EH (cell line): ENCODE measurements at regions not wholly inside any gene's neighbourhood (a gene's known extent, or its start where the extent isn't known, plus 50 kb on each side); places are given as distances from the start of the nearest gene placed in this dataset.
"Not testable (repeated sequence)": the region's sequence is repeated elsewhere in the genome, so short reads cannot be mapped to it uniquely, and the experiment has no call there.

Source experiments
- DNase-seq: peaks from one replicate; pipeline ENCODE4 v3.0.0-alpha.2; 2015; ENCODE audit warnings: low read depth

DNA sequence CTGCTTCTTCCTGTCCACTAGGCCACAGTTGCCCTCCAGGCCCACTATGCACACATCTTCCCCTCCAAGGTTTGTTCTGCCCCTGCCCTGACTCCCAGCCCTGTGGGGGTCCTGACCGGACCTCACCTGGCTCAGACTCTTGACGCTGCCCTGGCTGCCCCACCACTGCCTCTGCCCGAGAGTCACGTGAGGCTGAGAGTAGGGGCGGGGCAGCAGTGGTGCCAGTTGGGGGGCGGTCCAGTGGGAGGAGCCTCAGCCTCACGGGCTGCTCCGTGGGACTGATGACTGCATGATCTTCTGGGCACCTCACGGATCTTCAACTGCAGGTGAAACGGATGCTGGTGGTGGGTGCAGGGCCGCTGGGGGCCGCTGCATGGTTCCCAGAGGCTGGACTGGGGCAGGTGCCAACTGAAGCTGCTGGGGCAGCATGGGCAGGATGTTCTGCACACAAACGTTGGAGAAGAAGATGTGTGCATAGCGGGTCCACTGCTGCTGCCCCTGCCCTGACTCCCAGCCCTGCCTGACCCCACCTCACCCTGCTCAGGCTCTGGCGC is 77.6 kb downstream of the HHIPL2 start:
- not testable (repeated sequence) for DNase-seq

DNA sequence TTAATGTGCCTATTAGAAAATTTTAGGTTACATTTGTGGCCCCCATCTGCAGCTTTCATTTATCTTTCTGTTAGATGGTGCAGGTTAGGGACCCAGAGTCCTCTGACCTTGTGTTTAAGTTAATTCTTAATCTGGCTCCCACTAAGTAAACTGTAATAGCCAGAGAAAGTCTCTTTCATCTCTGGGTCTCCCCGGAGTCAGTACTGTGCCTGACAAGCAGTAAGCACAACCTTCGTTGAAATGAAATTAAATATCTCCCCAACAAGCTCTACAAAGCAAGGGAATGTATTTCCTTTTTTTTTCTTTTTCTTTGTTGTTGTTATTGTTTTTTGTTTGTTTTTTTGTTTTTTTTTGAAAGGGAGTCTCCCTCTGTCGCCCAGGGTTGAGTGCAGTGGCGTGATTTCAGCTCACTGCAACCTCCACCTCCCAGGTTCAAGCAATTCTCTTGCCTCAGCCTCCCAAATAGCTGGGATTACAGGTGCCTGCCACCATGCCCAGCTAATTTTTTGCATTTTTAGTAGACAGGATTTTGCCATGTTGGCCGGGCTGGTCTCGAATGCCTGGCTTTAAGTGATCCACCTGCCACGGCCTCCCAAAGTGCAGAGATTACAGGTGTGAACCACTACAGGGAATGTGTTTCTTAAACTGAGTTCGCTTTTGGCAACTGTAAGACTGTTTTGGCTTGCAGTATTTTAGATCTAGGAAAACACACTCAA is 81.6 kb downstream of the HHIPL2 start:
- no peak for DNase-seq

DNA sequence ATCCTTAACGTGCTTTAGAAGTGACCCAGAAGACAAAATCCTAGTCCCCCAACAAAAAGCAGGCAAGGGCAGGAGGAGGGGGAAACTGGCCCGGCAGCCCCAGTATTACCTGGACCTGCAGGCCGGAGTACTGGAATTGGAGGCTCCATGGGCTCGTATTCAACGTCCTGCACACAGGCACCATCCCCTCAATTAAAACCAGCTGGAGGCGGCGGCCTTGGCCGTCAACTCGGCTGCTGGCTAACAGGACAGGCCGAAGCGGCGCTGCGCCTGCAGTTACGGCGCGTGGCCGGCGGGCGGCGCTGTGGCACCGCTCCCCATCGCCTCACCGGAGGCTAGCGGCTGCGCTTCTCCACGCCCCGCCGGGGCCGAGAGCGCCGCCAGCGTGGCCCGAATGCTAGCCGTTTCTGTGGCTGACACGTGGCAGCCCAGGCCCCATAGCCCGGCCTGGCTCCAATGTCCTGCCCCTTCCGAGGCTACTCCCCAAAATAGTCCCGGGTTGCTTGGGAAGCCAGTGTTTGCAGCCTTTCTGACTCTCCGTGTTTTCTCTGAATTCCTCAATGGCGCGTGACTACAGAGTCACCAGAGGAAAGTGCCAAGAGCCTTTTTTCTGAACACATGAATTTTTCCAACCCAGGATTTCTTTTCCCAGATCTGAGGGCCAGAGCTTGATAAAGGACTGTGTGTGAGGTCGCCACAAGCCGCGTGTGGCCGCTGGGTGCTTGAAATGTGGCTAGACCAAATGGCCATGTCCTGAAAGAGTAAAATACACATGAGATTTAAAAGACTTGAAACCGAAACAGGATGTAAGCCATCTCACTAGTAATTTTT is 82.5 kb downstream of the HHIPL2 start:
- peak; percentile 98 for DNase-seq

DNA sequence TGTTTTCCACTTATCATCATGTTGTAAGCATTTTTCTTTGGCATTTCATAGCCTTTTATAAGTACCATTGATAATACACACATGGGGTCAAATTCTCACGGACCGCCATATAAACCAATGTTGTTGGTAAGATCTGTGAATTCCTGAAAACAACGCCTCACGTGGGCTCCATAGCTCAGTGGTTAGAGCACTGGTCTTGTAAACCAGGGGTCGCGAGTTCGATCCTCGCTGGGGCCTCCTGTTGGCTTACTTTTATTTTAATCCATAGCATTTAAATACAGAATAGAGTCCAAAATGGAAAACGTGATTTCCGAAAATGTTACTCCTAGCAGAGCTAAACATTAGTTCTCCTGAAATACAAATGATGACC is 83.1 kb downstream of the HHIPL2 start:
- DNase-seq, result peak; percentile 71

DNA sequence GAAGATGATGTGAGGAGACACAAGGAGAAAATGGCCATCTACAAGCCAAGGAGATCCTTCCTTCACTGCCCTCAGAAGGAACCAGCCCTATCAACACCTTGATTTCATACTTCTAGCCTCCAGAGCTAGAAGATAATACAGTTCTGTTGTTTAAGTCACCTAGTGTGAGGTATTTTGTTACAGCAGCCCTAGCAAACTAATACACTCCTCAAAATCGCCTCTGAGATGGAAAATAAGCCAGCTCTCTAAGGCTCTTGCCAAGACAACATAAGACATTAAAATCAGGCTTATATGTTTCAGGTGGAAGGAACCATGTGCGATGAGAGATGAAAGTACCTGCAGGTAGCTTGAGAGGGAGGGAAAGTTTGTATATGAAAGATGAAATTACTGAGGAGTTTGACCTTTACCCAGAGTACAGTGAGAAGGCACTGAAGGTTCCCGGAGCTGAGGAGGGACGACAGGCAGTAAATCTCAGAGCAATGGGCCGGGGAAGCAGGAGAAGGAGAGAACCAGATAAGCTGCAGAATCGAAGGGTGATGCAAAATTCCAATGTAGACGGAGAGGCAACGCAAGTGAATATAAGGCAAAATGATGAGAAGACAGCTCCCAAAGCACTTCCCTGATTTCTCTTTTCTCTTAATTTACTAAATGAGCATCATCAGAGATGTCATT is 84.7 kb downstream of the HHIPL2 start:
- no peak for DNase-seq

DNA sequence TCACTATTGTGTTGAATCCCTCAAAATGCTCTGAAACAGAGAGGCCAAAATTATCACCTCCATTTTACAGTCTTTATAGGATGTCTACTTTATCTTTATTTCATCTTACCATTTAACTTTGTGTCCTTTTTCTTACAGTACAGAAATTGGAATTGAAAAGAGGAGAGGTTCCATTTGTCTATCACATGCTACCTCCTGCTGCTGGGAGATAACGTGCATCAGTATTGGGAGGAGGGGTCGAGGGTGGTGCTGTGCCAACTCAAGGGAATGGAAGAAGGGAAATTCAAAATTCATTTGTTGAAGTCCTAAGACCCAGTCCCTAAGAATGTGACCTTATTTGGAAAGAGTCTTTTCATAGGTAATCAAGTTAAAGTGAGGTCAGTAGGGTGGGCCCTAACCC is 85.3 kb downstream of the HHIPL2 start:
- DNase-seq, result no peak

DNA sequence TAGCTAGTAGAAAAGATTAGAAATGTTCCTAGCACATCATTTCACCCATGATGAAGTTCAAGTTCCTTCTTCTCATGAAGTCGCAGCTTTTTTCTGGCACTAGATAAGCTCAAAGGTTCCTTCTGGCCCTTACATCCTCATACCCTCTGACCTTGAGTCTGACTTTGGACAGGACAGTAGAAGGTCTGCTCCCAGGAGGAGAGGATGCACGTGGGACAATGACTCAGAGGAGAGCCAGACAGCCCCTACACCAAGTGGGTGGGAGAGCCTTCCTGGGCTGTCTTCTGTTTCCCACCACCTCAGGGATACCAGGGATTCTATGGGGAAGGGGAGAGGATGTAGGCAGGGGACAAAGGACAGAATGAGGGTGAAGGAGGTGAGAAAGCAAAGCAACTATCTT is 86.0 kb downstream of the HHIPL2 start:
- peak; percentile 25 for DNase-seq

DNA sequence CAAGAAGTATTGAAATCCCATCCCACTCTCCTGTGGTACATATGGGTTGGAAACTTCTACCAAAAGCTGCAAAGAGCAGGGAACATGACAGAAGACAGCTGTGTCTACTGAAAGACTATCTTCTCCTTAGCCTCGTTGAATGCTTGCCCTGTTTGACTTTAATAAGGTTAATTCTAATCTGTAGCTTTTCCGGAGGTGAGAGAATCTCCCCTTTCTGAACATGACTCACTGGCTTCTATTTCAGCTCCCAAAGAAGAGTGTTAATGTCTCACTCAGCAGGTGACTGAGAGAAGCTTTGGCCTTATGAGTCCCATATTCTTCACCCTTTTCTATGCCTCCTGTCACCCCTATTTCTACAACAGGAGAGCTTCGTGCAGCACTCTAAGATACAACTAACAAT is 88.3 kb downstream of the HHIPL2 start:
- DNase-seq, result no peak

DNA sequence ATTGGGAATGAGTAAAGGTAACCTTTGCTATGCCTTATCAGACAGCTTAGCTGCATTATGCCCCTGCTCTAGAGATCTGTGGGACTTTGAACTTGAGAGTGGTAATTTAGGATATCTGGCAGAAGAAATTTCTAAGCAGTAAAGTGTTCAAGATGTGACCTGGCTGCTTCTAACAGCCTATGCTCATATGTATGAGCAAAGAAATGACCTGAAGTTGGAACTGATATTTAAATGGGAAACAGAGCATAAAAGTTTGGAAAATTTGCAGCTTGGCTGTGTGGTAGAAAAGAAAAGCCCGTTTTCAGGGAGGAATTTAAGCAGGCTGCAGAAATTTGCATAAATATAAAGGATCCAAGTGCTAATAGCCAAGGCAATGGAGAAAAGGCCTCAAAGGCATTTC is 90.4 kb downstream of the HHIPL2 start:
- DNase-seq, result no peak

DNA sequence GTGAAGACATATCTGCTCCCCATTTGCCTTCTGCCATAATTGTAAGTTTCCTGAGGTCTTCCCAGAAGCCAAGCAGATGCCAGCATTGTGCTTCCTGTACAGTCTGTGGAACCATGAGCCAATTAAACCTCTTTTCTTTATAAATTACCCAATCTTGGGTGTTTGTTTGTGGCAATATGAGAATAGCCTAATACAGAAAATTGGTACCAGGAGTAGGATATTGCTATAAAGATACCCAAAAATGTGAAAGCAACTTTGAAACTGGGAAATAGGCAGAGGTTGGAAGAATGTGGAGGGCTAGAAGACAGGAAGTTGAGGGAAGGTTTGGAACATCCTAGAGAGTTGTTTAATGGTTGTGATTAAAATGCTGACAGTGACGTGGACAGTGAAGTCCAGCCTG is 90.8 kb downstream of the HHIPL2 start:
- no peak for DNase-seq

DNA sequence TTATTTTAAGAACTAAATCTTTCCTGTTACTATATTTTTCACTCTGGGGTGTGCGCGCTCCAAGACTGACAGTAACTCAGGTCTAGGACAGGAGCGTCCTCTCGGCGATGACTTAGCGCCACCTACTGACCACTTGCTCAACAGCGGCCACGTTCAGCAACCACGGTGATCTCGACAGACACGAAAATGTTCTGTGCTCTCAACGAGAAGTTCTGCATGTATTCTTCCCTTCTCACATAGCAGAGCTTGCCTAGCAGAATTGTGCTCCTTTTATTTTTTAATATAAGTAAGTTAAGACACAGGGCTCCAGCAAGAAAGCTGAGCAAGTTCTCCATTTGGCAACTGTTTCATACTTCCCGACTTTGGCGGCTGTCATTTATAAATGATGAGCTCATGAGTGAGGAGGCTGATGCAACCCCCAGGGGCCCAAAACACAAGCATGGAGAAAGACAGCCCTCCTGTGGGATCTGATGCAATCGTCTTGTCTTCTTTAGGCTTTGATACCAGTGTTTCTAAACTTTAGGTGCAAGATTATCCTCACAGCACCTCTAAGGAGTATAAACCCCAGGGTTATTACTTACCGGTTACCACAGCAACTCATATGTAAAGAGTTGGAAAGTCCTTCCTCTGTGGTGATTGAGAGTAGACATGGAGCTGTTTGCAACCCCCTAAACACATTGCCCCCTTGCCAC is 92.6 kb downstream of the HHIPL2 start:
- DNase-seq, result peak; percentile 92

DNA sequence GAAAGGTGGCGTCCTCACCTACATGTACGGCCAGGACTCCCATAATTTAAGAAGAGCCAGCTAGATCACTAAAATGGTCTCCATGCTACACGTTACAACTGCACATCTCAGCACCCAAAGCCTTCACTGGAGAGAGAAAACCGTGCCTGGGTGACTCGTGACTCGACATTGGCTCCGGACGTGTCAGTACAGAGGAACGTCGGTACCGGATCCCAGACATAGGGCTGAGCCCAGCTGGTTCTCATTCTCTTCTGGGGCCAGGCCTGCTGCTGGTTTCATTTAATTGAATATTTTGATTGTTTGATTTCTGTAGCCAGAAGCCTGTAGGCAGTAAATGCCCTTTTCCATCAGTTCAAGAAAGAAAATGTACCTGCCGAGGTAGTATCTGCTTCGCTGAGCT is 93.1 kb downstream of the HHIPL2 start:
- peak; percentile 85 for DNase-seq

DNA sequence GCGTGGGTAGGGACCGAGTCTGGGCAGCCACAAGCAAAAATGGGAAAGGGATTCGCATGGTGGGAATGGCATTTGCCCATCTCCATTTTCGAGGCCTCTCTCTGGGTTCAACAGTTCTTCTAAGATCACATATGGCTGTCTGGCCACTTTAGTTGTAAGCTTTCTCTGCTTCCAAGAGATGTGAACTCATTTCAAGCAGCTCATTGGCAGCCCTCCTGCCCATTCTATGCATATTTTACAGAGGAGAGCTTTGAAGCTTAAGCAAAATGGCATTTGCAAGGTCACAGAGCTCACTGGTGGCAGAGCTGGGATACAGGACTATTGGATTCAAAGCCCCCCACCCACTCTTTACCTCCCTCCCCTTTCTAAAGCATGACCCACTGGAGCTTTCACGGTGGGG is 93.7 kb downstream of the HHIPL2 start:
- peak; percentile 74 for DNase-seq

DNA sequence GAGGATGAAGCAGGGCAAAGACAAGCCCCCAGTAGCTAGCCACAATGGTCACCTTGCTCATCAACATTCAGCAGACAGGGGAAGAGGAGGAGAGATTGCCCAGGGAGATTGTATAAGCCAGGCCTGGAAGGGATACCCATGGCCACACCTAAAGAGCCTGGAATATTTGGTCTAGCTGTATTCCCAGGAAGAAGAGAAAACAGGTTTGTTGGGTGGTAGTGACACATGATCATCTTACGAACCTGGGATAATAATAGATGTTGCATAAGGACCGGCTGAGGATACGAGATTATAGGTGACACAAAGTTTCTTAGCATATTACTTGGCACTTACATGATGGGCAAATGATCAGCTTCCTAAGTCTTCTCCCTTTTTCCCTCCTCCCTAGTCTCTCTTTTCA is 95.9 kb downstream of the HHIPL2 start:
- no peak for DNase-seq

DNA sequence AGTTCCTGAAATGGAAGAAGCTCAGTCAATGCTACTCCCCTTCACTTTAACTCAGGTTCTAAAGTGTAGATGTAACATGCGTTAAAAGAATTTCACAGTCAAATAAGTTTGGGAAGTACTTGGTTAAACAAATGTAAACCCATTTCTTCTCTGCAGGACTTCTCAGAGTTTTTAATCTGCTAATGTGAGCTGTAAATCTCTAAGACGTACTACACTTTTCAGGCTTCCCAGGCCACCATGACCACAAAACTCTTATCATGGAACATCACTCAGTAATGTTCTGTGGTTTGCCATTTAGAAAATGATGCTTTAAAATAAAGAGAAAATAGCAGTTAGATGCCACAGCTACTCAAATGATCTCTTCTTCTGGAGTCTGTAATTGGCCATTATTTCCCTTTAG is 104.3 kb downstream of the HHIPL2 start:
- DNase-seq, result peak; percentile 52

DNA sequence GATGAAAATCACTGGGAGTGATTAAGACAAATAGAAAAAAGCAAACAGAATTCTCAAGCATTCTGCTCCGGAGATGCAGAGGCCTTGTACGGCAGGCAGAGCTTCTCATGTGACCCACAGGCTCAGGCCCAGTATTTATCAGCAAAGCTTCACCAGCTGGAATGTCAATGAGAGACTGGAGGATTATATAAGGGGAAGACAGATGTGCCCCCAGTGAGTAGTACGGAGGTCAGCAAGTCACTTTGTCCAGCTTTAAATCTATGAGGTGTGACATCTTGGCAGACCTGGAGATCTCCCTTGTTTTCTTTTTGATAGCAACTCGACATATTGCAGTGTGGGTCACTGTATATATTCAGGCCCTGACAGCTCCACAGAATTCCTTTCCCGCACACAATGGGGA is 106.8 kb downstream of the HHIPL2 start:
- DNase-seq, result no peak

DNA sequence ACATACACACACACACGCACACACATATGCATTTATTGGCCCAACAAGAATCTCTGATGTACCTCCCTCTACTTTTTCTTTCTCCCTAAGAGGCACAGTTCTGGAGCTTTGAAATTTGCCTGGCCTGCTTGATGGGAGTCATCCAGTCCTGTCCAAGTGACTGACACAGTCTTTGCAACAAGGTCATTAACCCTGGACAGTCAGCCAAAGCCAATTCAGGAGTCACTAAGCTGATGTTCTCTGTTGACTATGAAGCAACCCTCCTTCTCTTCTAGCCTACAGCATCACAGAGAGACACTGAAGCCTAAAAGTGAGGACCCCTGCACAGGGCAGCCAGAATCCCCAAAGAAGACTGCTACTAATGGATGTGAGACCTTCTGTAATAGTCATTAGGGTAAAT is 123.1 kb downstream of the HHIPL2 start:
- DNase-seq, result no peak

DNA sequence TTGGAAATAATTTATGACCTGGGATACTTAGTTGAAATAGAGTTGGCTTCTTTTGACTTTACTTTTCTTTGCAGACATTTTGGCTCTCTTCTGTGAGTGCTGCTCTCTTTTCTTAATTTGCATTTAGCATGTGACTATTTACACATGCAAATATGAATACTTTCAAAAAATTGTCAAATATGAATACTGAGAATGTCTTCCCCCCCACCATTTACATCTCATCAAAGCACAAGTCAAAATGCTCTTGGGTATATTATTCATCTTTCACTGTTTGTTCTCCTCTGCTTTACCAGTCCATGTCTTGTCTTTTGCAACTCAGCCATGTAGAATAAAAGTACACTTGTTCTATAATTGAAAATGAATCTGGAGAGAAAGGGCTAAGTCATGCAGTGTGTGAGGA is 126.5 kb downstream of the HHIPL2 start:
- DNase-seq, result no peak

DNA sequence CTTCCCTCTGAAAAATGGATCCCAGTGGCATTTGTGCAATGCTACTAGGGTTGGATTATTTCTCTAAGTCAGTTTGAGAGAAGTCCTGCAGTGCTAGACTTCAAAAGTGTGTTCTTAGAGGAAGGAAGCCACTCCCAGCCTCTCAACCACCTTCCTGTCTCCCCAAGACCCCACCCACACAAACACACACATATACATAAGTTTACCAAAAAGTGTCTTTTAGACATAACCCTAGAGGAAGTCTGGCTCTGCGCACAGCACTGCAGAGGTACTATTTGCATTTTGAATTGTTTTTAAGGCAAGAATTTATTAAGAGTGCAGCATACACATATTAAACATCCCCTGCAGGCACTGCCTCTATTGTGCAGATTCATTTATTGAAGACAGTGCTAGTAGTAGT is 127.3 kb downstream of the HHIPL2 start:
- no peak for DNase-seq

DNA sequence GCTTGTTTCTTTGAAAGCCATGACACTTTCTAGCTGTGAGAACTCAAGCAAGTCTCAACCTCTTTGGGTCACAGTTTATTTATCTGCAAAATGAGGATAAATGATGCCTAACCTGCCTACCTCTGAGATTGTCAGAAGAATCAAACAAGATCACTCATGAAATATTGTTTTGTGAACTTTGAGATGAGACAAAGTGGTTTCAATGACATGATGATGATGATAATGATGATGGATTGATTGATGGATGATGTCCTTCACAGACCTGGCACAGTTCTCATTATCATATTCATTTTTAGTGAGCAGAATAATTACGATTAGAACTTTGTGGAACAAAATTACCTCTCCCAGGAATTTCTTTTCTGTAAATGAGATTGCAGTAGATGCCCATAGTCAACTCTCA is 129.2 kb downstream of the HHIPL2 start:
- DNase-seq, result no peak

DNA sequence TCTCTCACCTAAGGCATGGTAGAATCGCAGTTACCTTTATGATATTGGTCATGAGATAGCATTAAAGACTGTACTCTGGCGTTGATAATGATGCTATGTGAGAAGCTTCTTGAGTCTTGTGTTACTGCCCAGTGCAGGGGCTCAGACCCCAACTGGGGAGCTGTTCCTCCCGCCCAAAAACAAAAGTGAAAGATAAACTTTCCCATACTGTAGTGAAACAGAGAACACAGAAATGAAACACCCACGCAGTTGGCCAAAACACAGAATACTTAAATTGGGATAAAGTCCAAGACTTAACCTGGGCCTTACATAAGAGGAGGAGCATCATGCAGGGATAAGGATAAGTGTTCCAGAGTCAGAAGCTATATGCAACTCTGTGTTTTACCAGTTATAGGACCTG is 130.6 kb downstream of the HHIPL2 start:
- no peak for DNase-seq
